Upper lobe of left lung (tissue), 6 donors: ENCODE measurements at regions not wholly inside any gene's neighbourhood (a gene's known extent, or its start where the extent isn't known, plus 50 kb on each side); places are given as distances from the start of the nearest gene placed in this dataset.

ENCODE experiments used
- ATAC-seq, 2 donors: fragments of 200-7000 bp; cut with Tn5 transposase; one replicate each; pipeline ENCODE4 v1.9.1; 2022; ENCODE audit warnings: mild to moderate bottlenecking in 2 of 2, moderate library complexity in 2 of 2; ENCODE audit not compliant: low FRiP score in 2 of 2
- DNase-seq, 2 donors: peaks; one replicate each; pipeline ENCODE4 v3.0.0-alpha.2; 2019 to 2020
- H3K27ac ChIP-seq, 4 donors: fragments of 200-600 bp; sonication (generic); one replicate each; pipeline ENCODE4 v1.5.1; 2016 to 2019
- H3K27me3 ChIP-seq, 4 donors: fragments of 200-600 bp; sonication (generic); one replicate each; pipeline ENCODE4 v1.5.1; 2017 to 2019
- H3K36me3 ChIP-seq, 4 donors: fragments of 200-600 bp; sonication (generic); one replicate each; pipeline ENCODE4 v1.5.1; 2016 to 2019
- H3K4me1 ChIP-seq, 4 donors: fragments of 200-600 bp; sonication (generic); one replicate each; pipeline ENCODE4 v1.5.1; 2018 to 2019
- H3K4me3 ChIP-seq, 4 donors: fragments of 200-600 bp; sonication (generic); one replicate each; pipeline ENCODE4 v1.5.1; 2017 to 2019; ENCODE audit warnings: mild to moderate bottlenecking in 2 of 4, moderate library complexity in 1 of 4
- H3K9me3 ChIP-seq, 4 donors: fragments of 200-600 bp; sonication (generic); one replicate each; pipeline ENCODE4 v1.5.1; 2018 to 2019
- CTCF ChIP-seq, 6 experiments: fragments of 450-650 bp in 4 of 6; fragments of 200-600 bp in 2 of 6; sonication (generic) in 2 of 6; IDR thresholded peaks; one replicate each; pipeline ENCODE4 v1.5.1; 2016 to 2019; ENCODE audit warnings: antibody characterized with exemption in 6 of 6
- EP300 ChIP-seq, 4 donors: sonication (generic); formaldehyde crosslinking; IDR thresholded peaks; one replicate each; pipeline ENCODE4 v1.5.1; 2017; ENCODE audit warnings: antibody characterized with exemption in 4 of 4, control low read depth in 2 of 4
- POLR2A ChIP-seq, 4 donors: fragments of 450-650 bp; IDR thresholded peaks; one replicate each; pipeline ENCODE4 v1.5.1; 2016 to 2017; ENCODE audit warnings: antibody characterized with exemption in 4 of 4, mild to moderate bottlenecking in 2 of 4
- POLR2AphosphoS5 ChIP-seq, 2 donors: sonication (generic); formaldehyde crosslinking; IDR thresholded peaks; one replicate each; pipeline ENCODE4 v1.5.1; 2017; ENCODE audit warnings: antibody characterized with exemption in 2 of 2
- WGBS, 2 donors: methylation state at CpG; one replicate each; pipeline ENCODE4 v1.1.5; 2017 to 2018; 5-methylcytosine and 5-hydroxymethylcytosine counted together
- donor health status: DM: no; HTN: no; CAD: no; lungs with moderate emphysema.
- donor health status: DM: no; HTN: yes; CAD: no; lungs with severe emphysema.

DNA sequence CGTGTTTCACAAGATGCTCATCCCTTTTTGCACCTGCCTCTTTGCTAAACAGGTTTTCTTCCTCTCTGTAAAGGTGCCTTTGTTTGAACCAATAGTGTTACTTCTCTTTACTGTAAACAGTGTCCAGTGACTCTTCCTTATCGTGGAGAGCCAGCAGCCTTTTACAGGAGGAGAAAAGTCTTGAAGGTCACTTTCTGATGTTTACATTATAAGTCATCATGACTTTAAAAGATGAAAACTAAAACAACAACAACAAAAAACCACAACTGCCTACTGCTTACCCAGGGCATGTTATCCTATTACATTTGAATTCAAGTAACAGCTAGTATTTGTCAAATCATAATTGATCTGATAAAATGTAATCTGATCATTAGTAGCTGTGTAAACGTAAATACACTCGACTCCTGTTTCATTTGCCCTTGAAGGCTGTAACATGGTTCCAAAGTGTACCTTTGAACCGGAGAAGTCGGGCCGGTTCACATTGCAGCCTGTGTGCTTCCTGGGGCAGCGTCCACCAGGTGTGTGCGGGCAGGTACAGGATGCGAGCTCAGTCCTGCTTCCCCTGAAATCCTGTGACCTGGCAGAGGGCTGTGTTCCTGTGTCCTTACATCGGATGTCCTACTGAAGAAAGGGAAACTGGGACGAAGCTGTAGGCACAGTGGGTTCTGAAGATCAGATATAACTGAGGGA, 118.1 kb downstream of the C9orf152 start:
- peak overlapping the region in 2 of 4 donors; percentile 0 to 45 for H3K27ac ChIP-seq
- H3K27me3 ChIP-seq, result no peaks in the 10 kb centered on the region
- TF ChIP-seq POLR2A (IDR thresholded peaks at IDR 0.05) (no peak), CTCF (IDR thresholded peaks at IDR 0.05) (no peak), EP300 (IDR thresholded peaks at IDR 0.05) (no peak), POLR2AphosphoS5 (IDR thresholded peaks at IDR 0.05) (no peak)
- no peak overlapping the region for H3K4me3 ChIP-seq
- no peaks in the 10 kb centered on the region for H3K36me3 ChIP-seq
- ATAC-seq (peak in 1 of 2 donors; percentile 41), DNase-seq (no peak)
- H3K9me3 ChIP-seq, result no peaks in the 10 kb centered on the region
- WGBS, 2 donors, result 43 to 56% methylated on average over 12 of the region's 12 CpGs
- H3K4me1 ChIP-seq, result peaks cover 17 to 38% (median 26%) of the 10 kb centered on the region in 4 donors

DNA sequence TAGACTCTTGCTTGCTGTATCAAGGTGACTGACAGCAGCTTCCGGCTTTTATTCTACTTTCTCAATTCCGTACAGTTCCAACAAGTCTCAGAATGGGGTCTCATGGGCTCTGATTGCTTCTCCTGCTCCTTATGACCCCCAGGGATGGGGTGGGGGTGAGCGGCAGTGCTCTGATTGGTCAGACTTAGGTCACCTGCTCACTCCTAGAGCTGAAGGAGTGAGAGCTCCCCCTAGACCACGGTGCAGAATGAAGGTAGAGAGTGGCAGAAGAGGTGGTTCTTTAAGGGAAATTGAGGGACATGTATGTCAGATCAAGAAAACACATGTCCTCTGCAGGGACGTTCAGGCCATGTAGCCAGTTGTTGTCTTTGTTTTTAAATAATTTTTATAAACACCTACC, 115.2 kb downstream of the C9orf152 start:
- TF ChIP-seq POLR2A (IDR thresholded peaks at IDR 0.05) (no peak), CTCF (IDR thresholded peaks at IDR 0.05) (no peak), POLR2AphosphoS5 (IDR thresholded peaks at IDR 0.05) (no peak), EP300 (IDR thresholded peaks at IDR 0.05) (no peak)
- no peak for DNase-seq
- no peak for ATAC-seq
- Histone ChIP-seq H3K36me3 (no peaks in the 10 kb centered on the region), H3K27me3 (no peaks in the 10 kb centered on the region), H3K9me3 (no peaks in the 10 kb centered on the region), H3K4me1 (peaks cover 25 to 49% (median 43%) of the 10 kb centered on the region in 4 donors), H3K27ac (no peak overlapping the region), H3K4me3 (no peak overlapping the region)
- 83 to 90% methylated on average over 5 of the region's 5 CpGs for WGBS, 2 donors

GRCh38 chr9:110093417-110093816, 114.5 kb downstream of the C9orf152 start:
- TF ChIP-seq CTCF (IDR thresholded peaks at IDR 0.05) (no peak), POLR2A (IDR thresholded peaks at IDR 0.05) (no peak), POLR2AphosphoS5 (IDR thresholded peaks at IDR 0.05) (no peak), EP300 (IDR thresholded peaks at IDR 0.05) (no peak)
- Histone ChIP-seq H3K27ac (no peak overlapping the region), H3K4me1 (peaks cover 27 to 47% (median 40%) of the 10 kb centered on the region in 4 donors), H3K4me3 (no peak overlapping the region), H3K27me3 (no peaks in the 10 kb centered on the region), H3K9me3 (no peaks in the 10 kb centered on the region), H3K36me3 (peaks cover 0 to 3% (median 0%) of the 10 kb centered on the region in 4 donors)
- 65 to 69% methylated on average over 2 of the region's 2 CpGs for WGBS, 2 donors
- DNase-seq, result no peak
- ATAC-seq, result no peak

DNA sequence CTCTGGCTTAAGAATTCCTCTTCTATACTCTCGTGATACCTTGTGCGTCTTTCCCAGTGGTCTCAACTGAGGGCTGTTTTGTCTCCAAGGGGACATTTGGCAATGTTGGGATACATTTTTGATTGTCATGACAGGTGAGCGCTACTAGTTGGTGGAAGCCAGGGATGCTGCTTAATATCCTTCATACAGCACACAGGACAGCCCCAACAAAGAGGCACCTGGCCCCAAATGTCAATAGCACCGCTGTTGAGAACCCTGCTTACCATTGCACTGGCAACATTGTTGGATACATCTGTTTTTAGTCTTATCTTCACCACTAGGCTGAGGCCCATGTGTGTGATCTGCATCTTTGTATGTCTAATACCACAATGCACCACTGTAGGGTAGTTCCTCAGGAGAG, 114.1 kb downstream of the C9orf152 start:
- peaks cover 0 to 3% (median 0%) of the 10 kb centered on the region in 4 donors for H3K36me3 ChIP-seq
- H3K4me1 ChIP-seq, result peaks cover 30 to 45% (median 39%) of the 10 kb centered on the region in 4 donors
- DNase-seq, result no peak
- WGBS, 2 donors, result 91 to 97% methylated on average over 4 of the region's 4 CpGs
- no peaks in the 10 kb centered on the region for H3K27me3 ChIP-seq
- no peaks in the 10 kb centered on the region for H3K9me3 ChIP-seq
- ATAC-seq, result no peak
- no peak overlapping the region for H3K27ac ChIP-seq
- no peak overlapping the region for H3K4me3 ChIP-seq
- TF ChIP-seq POLR2A (IDR thresholded peaks at IDR 0.05) (no peak), CTCF (IDR thresholded peaks at IDR 0.05) (no peak), POLR2AphosphoS5 (IDR thresholded peaks at IDR 0.05) (no peak), EP300 (IDR thresholded peaks at IDR 0.05) (no peak)

- Histone ChIP-seq H3K4me3 (no peak overlapping the region), H3K27me3 (no peaks in the 10 kb centered on the region), H3K27ac (peak overlapping the region; percentile 9 to 43 (median 36)), H3K4me1 (peaks cover 27 to 45% (median 32%) of the 10 kb centered on the region in 4 donors), H3K9me3 (no peaks in the 10 kb centered on the region), H3K36me3 (peaks cover 0 to 3% (median 0%) of the 10 kb centered on the region in 4 donors)
- no peak for DNase-seq
- WGBS, 2 donors, result 54 to 68% methylated on average over 2 of the region's 2 CpGs
- ATAC-seq, result no peak
- TF ChIP-seq CTCF (IDR thresholded peaks at IDR 0.05) (no peak), POLR2AphosphoS5 (IDR thresholded peaks at IDR 0.05) (no peak), EP300 (IDR thresholded peaks at IDR 0.05) (no peak), POLR2A (IDR thresholded peaks at IDR 0.05) (no peak)
These were observed 112.8 kb downstream of the C9orf152 start for GRCh38 chr9:110095161-110095595.
